ENCODE measurements at regions not wholly inside any gene's neighbourhood (a gene's known extent, or its start where the extent isn't known, plus 50 kb on each side); places are given as distances from the start of the nearest gene placed in this dataset.

- ChIA-PET POLR2A (interaction anchor here (0.9 kb wide), 2 partner anchors 18 to 53 kb away, joined by 3 read pairs; no protein-coding TSS in a partner anchor), CTCF (ENCODE audit: low intra/inter-chr PET ratio) (no interaction called here)
- no peak overlapping the region for H3K27ac ChIP-seq (ENCODE audit: extremely low read depth, low read depth, low read length)
- no peaks in the 10 kb centered on the region; the same call in 1 of the 2 replicates for H4K20me1 ChIP-seq (replicated peaks; ENCODE audit: control insufficient read depth, insufficient read depth, low read length)
- TF ChIP-seq MNT (conservative IDR thresholded peaks at IDR 0.05) (no peak), NBN (IDR thresholded peaks at IDR 0.05; ENCODE audit: low read depth) (no peak), NKRF (IDR thresholded peaks at IDR 0.05; ENCODE audit: borderline replicate concordance) (no peak), ZNF124 (CRISPR knock-in tag; IDR thresholded peaks at IDR 0.05) (no peak), GATA2 (CRISPR knock-in tag; IDR thresholded peaks at IDR 0.05) (no peak), ZNF592 (IDR thresholded peaks at IDR 0.05) (no peak), KHSRP (IDR thresholded peaks at IDR 0.05) (no peak), HNRNPLL (IDR thresholded peaks at IDR 0.05; ENCODE audit: low read depth, low read length, poor library complexity, severe bottlenecking) (no peak), ARID2 (IDR thresholded peaks at IDR 0.05) (no peak), DACH1 (IDR thresholded peaks at IDR 0.05; ENCODE audit: partially characterized antibody) (no peak), SAP30 (IDR thresholded peaks at IDR 0.05; ENCODE audit: borderline replicate concordance, insufficient read depth, low read depth, low read length, poor library complexity, severe bottlenecking) (no peak), YY1 (IDR thresholded peaks at IDR 0.05; ENCODE audit: borderline replicate concordance in 1 of 3, control insufficient read depth in 1 of 3, extremely low read depth in 1 of 3, insufficient read depth in 3 of 3, insufficient read length in 1 of 3, insufficient replicate concordance in 2 of 3, low read depth in 1 of 3, low read length in 2 of 3) (no peak), PRMT5 (CRISPR knock-in tag; IDR thresholded peaks at IDR 0.05) (no peak), ZNF584 (CRISPR knock-in tag; IDR thresholded peaks at IDR 0.05; ENCODE audit: low read depth) (no peak)
- H3K9ac ChIP-seq (ENCODE audit: insufficient read depth in 1 of 2, low read depth in 2 of 2, low read length in 2 of 2): no peak overlapping the region
- no peaks in the 10 kb centered on the region for H3K79me2 ChIP-seq (ENCODE audit: control insufficient read depth, insufficient read depth, low read length)
- no peaks in the 10 kb centered on the region for H3K9me3 ChIP-seq (replicated peaks; ENCODE audit: control insufficient read depth, insufficient read depth, low read depth, low read length)
- no peaks in the 10 kb centered on the region for H3K4me1 ChIP-seq (replicated peaks in 1 of 2; ENCODE audit: control insufficient read depth in 2 of 2, insufficient read depth in 2 of 2, low read length in 2 of 2)
- no peaks in the 10 kb centered on the region for H3K36me3 ChIP-seq (ENCODE audit: control insufficient read depth, insufficient read depth, low read length)
- FAIRE-seq (no peak), DNase-seq (ENCODE audit: extremely low read depth in 1 of 4, low spot score in 3 of 4) (no peak), ATAC-seq (no peak)
- in situ Hi-C loops (cut with MboI): no loop called here
- no TSS peak for BruUV-seq (replicated peaks)
- H3K4me2 ChIP-seq (ENCODE audit: insufficient read depth, low read length): no peak overlapping the region
- H2AFZ ChIP-seq (ENCODE audit: low read depth, low read length): no peak overlapping the region
- intact Hi-C loops (cut with micrococcal nuclease): no loop called here
- WGBS (ENCODE audit: insufficient coverage, low coverage, missing lambda C conversion rate): 1% methylated on average over 8 of the region's 8 CpGs
- H3K9me1 ChIP-seq (ENCODE audit: control insufficient read depth, insufficient read depth, low read length): no peaks in the 10 kb centered on the region
- H3K4me3 ChIP-seq: no peak overlapping the region
- peaks cover 18 to 31% of the 10 kb centered on the region in 2 experiments for H3K27me3 ChIP-seq (ENCODE audit: control insufficient read depth in 2 of 2, insufficient read depth in 2 of 2, low read length in 2 of 2)
These were observed 147.3 kb downstream of the PFKFB3 start for GRCh38 chr10:6349846-6350535.
